ENCODE measurements at regions not wholly inside any gene's neighbourhood (a gene's known extent, or its start where the extent isn't known, plus 50 kb on each side); places are given as distances from the start of the nearest gene placed in this dataset.

DNA sequence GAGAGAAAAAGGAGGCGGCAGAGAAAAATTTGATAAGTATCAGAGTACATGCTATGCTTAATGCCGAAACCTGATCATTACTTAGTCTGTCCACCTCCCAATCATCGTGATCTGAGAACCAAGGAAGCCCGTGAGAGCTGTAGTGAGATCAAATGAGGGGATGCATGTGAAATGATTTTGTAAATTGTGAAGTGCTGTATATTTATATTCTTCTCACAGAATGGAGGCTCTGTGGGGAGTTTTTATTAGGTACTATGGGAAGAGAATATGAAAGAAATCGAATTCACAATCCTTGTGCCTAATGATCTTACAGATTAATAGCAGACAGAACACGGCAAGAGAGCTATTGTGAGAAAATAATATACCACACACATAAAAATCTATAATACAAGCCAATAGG lies 115.5 kb downstream of the LYPLAL1 start:
- POLR2A ChIA-PET, result no interaction called here

More for the DNA sequence above, 115.5 kb downstream of the LYPLAL1 start:
- CTCF ChIA-PET, result no interaction called here
- H3K4me3 Mint-ChIP-seq, result no peak overlapping the region
- no peak overlapping the region for H3K27ac Mint-ChIP-seq
- H3K36me3 Mint-ChIP-seq, result no peaks in the 10 kb centered on the region
- peaks cover 8% of the 10 kb centered on the region for H3K4me1 Mint-ChIP-seq
- ATAC-seq, result no peak
- TF ChIP-seq, protein P1, sequence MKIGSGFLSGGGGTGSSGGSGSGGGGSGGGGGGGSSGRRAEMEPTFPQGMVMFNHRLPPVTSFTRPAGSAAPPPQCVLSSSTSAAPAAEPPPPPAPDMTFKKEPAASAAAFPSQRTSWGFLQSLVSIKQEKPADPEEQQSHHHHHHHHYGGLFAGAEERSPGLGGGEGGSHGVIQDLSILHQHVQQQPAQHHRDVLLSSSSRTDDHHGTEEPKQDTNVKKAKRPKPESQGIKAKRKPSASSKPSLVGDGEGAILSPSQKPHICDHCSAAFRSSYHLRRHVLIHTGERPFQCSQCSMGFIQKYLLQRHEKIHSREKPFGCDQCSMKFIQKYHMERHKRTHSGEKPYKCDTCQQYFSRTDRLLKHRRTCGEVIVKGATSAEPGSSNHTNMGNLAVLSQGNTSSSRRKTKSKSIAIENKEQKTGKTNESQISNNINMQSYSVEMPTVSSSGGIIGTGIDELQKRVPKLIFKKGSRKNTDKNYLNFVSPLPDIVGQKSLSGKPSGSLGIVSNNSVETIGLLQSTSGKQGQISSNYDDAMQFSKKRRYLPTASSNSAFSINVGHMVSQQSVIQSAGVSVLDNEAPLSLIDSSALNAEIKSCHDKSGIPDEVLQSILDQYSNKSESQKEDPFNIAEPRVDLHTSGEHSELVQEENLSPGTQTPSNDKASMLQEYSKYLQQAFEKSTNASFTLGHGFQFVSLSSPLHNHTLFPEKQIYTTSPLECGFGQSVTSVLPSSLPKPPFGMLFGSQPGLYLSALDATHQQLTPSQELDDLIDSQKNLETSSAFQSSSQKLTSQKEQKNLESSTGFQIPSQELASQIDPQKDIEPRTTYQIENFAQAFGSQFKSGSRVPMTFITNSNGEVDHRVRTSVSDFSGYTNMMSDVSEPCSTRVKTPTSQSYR (CRISPR knock-in tag; IDR thresholded peaks at IDR 0.05), result no peak
- TF ChIP-seq, protein P2, sequence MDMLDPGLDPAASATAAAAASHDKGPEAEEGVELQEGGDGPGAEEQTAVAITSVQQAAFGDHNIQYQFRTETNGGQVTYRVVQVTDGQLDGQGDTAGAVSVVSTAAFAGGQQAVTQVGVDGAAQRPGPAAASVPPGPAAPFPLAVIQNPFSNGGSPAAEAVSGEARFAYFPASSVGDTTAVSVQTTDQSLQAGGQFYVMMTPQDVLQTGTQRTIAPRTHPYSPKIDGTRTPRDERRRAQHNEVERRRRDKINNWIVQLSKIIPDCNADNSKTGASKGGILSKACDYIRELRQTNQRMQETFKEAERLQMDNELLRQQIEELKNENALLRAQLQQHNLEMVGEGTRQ (CRISPR knock-in tag; IDR thresholded peaks at IDR 0.05), result no peak
- TF ChIP-seq NFATC4 (CRISPR knock-in tag; IDR thresholded peaks at IDR 0.05) (no peak), MXD4 (CRISPR knock-in tag; IDR thresholded peaks at IDR 0.05; ENCODE audit: borderline replicate concordance) (no peak), GRHL2 (CRISPR knock-in tag; IDR thresholded peaks at IDR 0.05; ENCODE audit: insufficient replicate concordance, severe bottlenecking) (no peak), KAT7 (CRISPR knock-in tag; IDR thresholded peaks at IDR 0.05; ENCODE audit: borderline replicate concordance) (no peak), SMAD3 (CRISPR knock-in tag; IDR thresholded peaks at IDR 0.05; ENCODE audit: borderline replicate concordance) (no peak), PRDM15 (CRISPR knock-in tag; IDR thresholded peaks at IDR 0.05) (no peak), ZNF263 (CRISPR knock-in tag; IDR thresholded peaks at IDR 0.05; ENCODE audit: low read depth) (no peak), CREM (CRISPR knock-in tag; IDR thresholded peaks at IDR 0.05) (no peak), ZNF138 (CRISPR knock-in tag; conservative IDR thresholded peaks at IDR 0.05) (no peak), OVOL2 (CRISPR knock-in tag; IDR thresholded peaks at IDR 0.05; ENCODE audit: borderline replicate concordance) (no peak), ARID4B (CRISPR knock-in tag; IDR thresholded peaks at IDR 0.05; ENCODE audit: borderline replicate concordance) (no peak), FOXP1 (CRISPR knock-in tag; IDR thresholded peaks at IDR 0.05; ENCODE audit: borderline replicate concordance) (no peak)
- TF ChIP-seq, protein P3, sequence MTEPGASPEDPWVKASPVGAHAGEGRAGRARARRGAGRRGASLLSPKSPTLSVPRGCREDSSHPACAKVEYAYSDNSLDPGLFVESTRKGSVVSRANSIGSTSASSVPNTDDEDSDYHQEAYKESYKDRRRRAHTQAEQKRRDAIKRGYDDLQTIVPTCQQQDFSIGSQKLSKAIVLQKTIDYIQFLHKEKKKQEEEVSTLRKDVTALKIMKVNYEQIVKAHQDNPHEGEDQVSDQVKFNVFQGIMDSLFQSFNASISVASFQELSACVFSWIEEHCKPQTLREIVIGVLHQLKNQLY (CRISPR knock-in tag; IDR thresholded peaks at IDR 0.05), result no peak
- TF ChIP-seq, protein P4, sequence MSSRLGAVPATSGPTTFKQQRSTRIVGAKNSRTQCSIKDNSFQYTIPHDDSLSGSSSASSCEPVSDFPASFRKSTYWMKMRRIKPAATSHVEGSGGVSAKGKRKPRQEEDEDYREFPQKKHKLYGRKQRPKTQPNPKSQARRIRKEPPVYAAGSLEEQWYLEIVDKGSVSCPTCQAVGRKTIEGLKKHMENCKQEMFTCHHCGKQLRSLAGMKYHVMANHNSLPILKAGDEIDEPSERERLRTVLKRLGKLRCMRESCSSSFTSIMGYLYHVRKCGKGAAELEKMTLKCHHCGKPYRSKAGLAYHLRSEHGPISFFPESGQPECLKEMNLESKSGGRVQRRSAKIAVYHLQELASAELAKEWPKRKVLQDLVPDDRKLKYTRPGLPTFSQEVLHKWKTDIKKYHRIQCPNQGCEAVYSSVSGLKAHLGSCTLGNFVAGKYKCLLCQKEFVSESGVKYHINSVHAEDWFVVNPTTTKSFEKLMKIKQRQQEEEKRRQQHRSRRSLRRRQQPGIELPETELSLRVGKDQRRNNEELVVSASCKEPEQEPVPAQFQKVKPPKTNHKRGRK (CRISPR knock-in tag; IDR thresholded peaks at IDR 0.05; ENCODE audit: borderline replicate concordance), result no peak
- H3K9me3 Mint-ChIP-seq, result peaks cover 5% of the 10 kb centered on the region; the same call in 1 of the 2 replicates
- H3K27me3 Mint-ChIP-seq (ENCODE audit: low read depth), result no peaks in the 10 kb centered on the region
- DNase-seq (ENCODE audit: low spot score), result no peak
